ENCODE measurements at regions not wholly inside any gene's neighbourhood (a gene's known extent, or its start where the extent isn't known, plus 50 kb on each side); places are given as distances from the start of the nearest gene placed in this dataset.

GRCh38 chr1:213921712-213922111 lies 66.1 kb upstream of the PROX1 start:
- Histone ChIP-seq H3K9ac (ENCODE audit: low read length) (no peak overlapping the region), H2AFZ (ENCODE audit: low read depth, low read length) (no peak overlapping the region), H3K4me2 (ENCODE audit: low read length) (no peak overlapping the region), H3K36me3 (replicated peaks; ENCODE audit: low read depth, low read length) (no peaks in the 10 kb centered on the region), H3K9me3 (ENCODE audit: insufficient read depth, low read length) (no peaks in the 10 kb centered on the region), H3K27me3 (ENCODE audit: low read depth, low read length) (no peaks in the 10 kb centered on the region), H3K4me1 (ENCODE audit: low read length) (no peaks in the 10 kb centered on the region), H3K79me2 (ENCODE audit: low read length) (no peaks in the 10 kb centered on the region), H4K20me1 (ENCODE audit: insufficient read depth, low read length) (no peaks in the 10 kb centered on the region), H3K4me3 (ENCODE audit: low read length) (no peak overlapping the region), H3K27ac (ENCODE audit: low read length) (no peak overlapping the region)
- TF ChIP-seq CTCF (IDR thresholded peaks at IDR 0.05; ENCODE audit: low read depth, low read length): no peak
- TF ChIP-seq EZH2phosphoT487 (IDR thresholded peaks at IDR 0.05; ENCODE audit: low read depth): no peak

- no peak overlapping the region for H3K4me3 ChIP-seq (ENCODE audit: low read length)
- H3K36me3 ChIP-seq (replicated peaks; ENCODE audit: low read depth, low read length): no peaks in the 10 kb centered on the region
- H3K27ac ChIP-seq (ENCODE audit: low read length): no peak overlapping the region
- no peaks in the 10 kb centered on the region for H3K9me3 ChIP-seq (ENCODE audit: insufficient read depth, low read length)
- H4K20me1 ChIP-seq (ENCODE audit: insufficient read depth, low read length): no peaks in the 10 kb centered on the region; the same call in 1 of the 2 replicates
- no peaks in the 10 kb centered on the region for H3K27me3 ChIP-seq (ENCODE audit: low read depth, low read length)
- no peaks in the 10 kb centered on the region for H3K79me2 ChIP-seq (ENCODE audit: low read length)
- no peak overlapping the region for H3K9ac ChIP-seq (ENCODE audit: low read length)
- H2AFZ ChIP-seq (ENCODE audit: low read depth, low read length): no peak overlapping the region
- TF ChIP-seq EZH2phosphoT487 (IDR thresholded peaks at IDR 0.05; ENCODE audit: low read depth) (no peak), CTCF (IDR thresholded peaks at IDR 0.05; ENCODE audit: low read depth, low read length) (no peak)
- H3K4me2 ChIP-seq (ENCODE audit: low read length): no peak overlapping the region
- H3K4me1 ChIP-seq (ENCODE audit: low read length): no peaks in the 10 kb centered on the region
Observed at GRCh38 chr1:213925531-213926182, 62.1 kb upstream of the PROX1 start.

- no peak overlapping the region for H3K4me2 ChIP-seq (ENCODE audit: low read length)
- H3K9ac ChIP-seq (ENCODE audit: low read length): no peak overlapping the region
- H3K27me3 ChIP-seq (ENCODE audit: low read depth, low read length): no peaks in the 10 kb centered on the region; the same call in 1 of the 2 replicates
- no peaks in the 10 kb centered on the region for H3K79me2 ChIP-seq (ENCODE audit: low read length)
- H3K27ac ChIP-seq (ENCODE audit: low read length): no peak overlapping the region
- H2AFZ ChIP-seq (ENCODE audit: low read depth, low read length): no peak overlapping the region
- H3K4me1 ChIP-seq (ENCODE audit: low read length): no peaks in the 10 kb centered on the region
- no peaks in the 10 kb centered on the region; the same call in 1 of the 2 replicates for H4K20me1 ChIP-seq (ENCODE audit: insufficient read depth, low read length)
- no peak overlapping the region for H3K4me3 ChIP-seq (ENCODE audit: low read length)
- H3K36me3 ChIP-seq (replicated peaks; ENCODE audit: low read depth, low read length): no peaks in the 10 kb centered on the region
- TF ChIP-seq CTCF (IDR thresholded peaks at IDR 0.05; ENCODE audit: low read depth, low read length) (no peak), EZH2phosphoT487 (IDR thresholded peaks at IDR 0.05; ENCODE audit: low read depth) (no peak)
- no peaks in the 10 kb centered on the region for H3K9me3 ChIP-seq (ENCODE audit: insufficient read depth, low read length)
Observed at GRCh38 chr1:213927846-213928245, 59.9 kb upstream of the PROX1 start.

- Histone ChIP-seq H3K4me2 (ENCODE audit: low read length) (no peak overlapping the region), H3K36me3 (replicated peaks; ENCODE audit: low read depth, low read length) (no peaks in the 10 kb centered on the region), H3K9ac (ENCODE audit: low read length) (no peak overlapping the region), H2AFZ (ENCODE audit: low read depth, low read length) (no peak overlapping the region), H3K4me1 (ENCODE audit: low read length) (no peaks in the 10 kb centered on the region), H3K27me3 (ENCODE audit: low read depth, low read length) (no peaks in the 10 kb centered on the region; the same call in 1 of the 2 replicates), H3K79me2 (ENCODE audit: low read length) (no peaks in the 10 kb centered on the region), H3K4me3 (ENCODE audit: low read length) (no peak overlapping the region), H3K9me3 (ENCODE audit: insufficient read depth, low read length) (no peaks in the 10 kb centered on the region), H4K20me1 (ENCODE audit: insufficient read depth, low read length) (no peaks in the 10 kb centered on the region; the same call in 1 of the 2 replicates), H3K27ac (ENCODE audit: low read length) (no peak overlapping the region)
- TF ChIP-seq EZH2phosphoT487 (IDR thresholded peaks at IDR 0.05; ENCODE audit: low read depth) (no peak), CTCF (IDR thresholded peaks at IDR 0.05; ENCODE audit: low read depth, low read length) (no peak)
Observed at GRCh38 chr1:213929398-213929797, 58.4 kb upstream of the PROX1 start.
